ENCODE measurements at regions not wholly inside any gene's neighbourhood (a gene's known extent, or its start where the extent isn't known, plus 50 kb on each side); places are given as distances from the start of the nearest gene placed in this dataset.

- TF ChIP-seq CTCF (IDR thresholded peaks at IDR 0.05; ENCODE audit: low read depth, low read length) (no peak), EZH2phosphoT487 (IDR thresholded peaks at IDR 0.05; ENCODE audit: low read depth) (no peak)
These were observed 155.6 kb upstream of the XPO1 start for GRCh38 chr2:61693744-61694143.
